Choroid plexus epithelial cell (primary cell): ENCODE measurements at regions not wholly inside any gene's neighbourhood (a gene's known extent, or its start where the extent isn't known, plus 50 kb on each side); places are given as distances from the start of the nearest gene placed in this dataset.
"Not testable (repeated sequence)": the region's sequence is repeated elsewhere in the genome, so short reads cannot be mapped to it uniquely, and the experiment has no call there.

Experiments used
- DNase-seq: peaks from one replicate; pipeline ENCODE4 v3.0.0-alpha.2; 2010; ENCODE audit warnings: low read depth
- H3K4me3 ChIP-seq: 2 replicates; pipeline ENCODE4 v1.5.1; 2011; ENCODE audit warnings: low read depth, mild to moderate bottlenecking, control low read depth, low read length, moderate library complexity
- CTCF ChIP-seq: conservative IDR thresholded peaks from 2 replicates; pipeline ENCODE4 v1.5.1; 2011; ENCODE audit warnings: low read depth, mild to moderate bottlenecking, control low read depth, inconsistent platforms, low read length, moderate library complexity

GRCh38 chr22:26768952-26769351 lies 111.6 kb downstream of the MIAT start:
- DNase-seq = no peak
- no peak overlapping the region for H3K4me3 ChIP-seq
- no peak for TF ChIP-seq CTCF

- no peak for DNase-seq
- no peak for TF ChIP-seq CTCF
- H3K4me3 ChIP-seq = no peak overlapping the region
Measured at GRCh38 chr22:26769663-26770062, 112.3 kb downstream of the MIAT start.

GRCh38 chr22:26770624-26771023 lies 113.2 kb downstream of the MIAT start:
- no peak for TF ChIP-seq CTCF
- no peak overlapping the region for H3K4me3 ChIP-seq
- peak; percentile 83 for DNase-seq

GRCh38 chr22:26773054-26773453 lies 115.7 kb downstream of the MIAT start:
- not testable (repeated sequence) for H3K4me3 ChIP-seq, DNase-seq

GRCh38 chr22:26775394-26775793 lies 118.0 kb downstream of the MIAT start:
- H3K4me3 ChIP-seq = no peak overlapping the region
- TF ChIP-seq CTCF = no peak
- no peak for DNase-seq

- TF ChIP-seq CTCF = no peak
- DNase-seq = no peak
- no peak overlapping the region for H3K4me3 ChIP-seq
Measured at GRCh38 chr22:26777156-26777801, 119.9 kb downstream of the MIAT start.

- no peak for TF ChIP-seq CTCF
- no peak for DNase-seq
- H3K4me3 ChIP-seq = no peak overlapping the region
Measured at GRCh38 chr22:26778372-26778771, 121.0 kb downstream of the MIAT start.

- no peak overlapping the region for H3K4me3 ChIP-seq
- no peak for DNase-seq
- no peak for TF ChIP-seq CTCF
Measured at GRCh38 chr22:26779108-26779507, 121.7 kb downstream of the MIAT start.
